H1 (cell line): ENCODE measurements at regions not wholly inside any gene's neighbourhood (a gene's known extent, or its start where the extent isn't known, plus 50 kb on each side); places are given as distances from the start of the nearest gene placed in this dataset.

Experiments used
- CTCF ChIA-PET: fragments of 300-600 bp; sonication (Branson Sonifier 250); formaldehyde crosslinking; loops from one replicate; lab custom pipeline; 2021; ENCODE audit not compliant: partially characterized antibody; lab: Charles Lee
- POLR2A ChIA-PET: fragments of 300-600 bp; sonication (Branson Sonifier 250); formaldehyde crosslinking; loops from one replicate; lab custom pipeline; 2021; ENCODE audit warnings: inconsistent platforms; ENCODE audit not compliant: partially characterized antibody; lab: Charles Lee
- DNase-seq, 2 experiments: peaks; one replicate each; pipeline versions ENCODE4 v3.0.0 to v3.0.0-alpha.2; 2010 to 2022; ENCODE audit warnings: low spot score in 2 of 2, low read depth in 1 of 2, mixed read lengths in 1 of 2
- FAIRE-seq: peaks from 2 replicates; lab custom pipeline; 2011; peaks lifted over from hg19 to GRCh38; lab: Jason Lieb, UNC
- H2AFZ ChIP-seq: 2 replicates; pipeline ENCODE4 v1.8.1; 2012; ENCODE audit warnings: low read length, inconsistent platforms
- H2AK5ac ChIP-seq: 2 replicates; pipeline ENCODE4 v1.6.1; 2013; ENCODE audit warnings: low read depth, low read length
- H2BK120ac ChIP-seq: replicated peaks from 2 replicates; pipeline ENCODE3; 2013; ENCODE audit warnings: low read depth, low read length, inconsistent platforms
- H2BK12ac ChIP-seq: 2 replicates; pipeline ENCODE4 v1.6.1; 2013; ENCODE audit warnings: low read depth, low read length
- H2BK15ac ChIP-seq: 2 replicates; pipeline ENCODE4 v1.6.1; 2013; ENCODE audit warnings: low read length
- H2BK20ac ChIP-seq: 2 replicates; pipeline ENCODE4 v1.6.1; 2013; ENCODE audit warnings: low read length
- H2BK5ac ChIP-seq: 2 replicates; pipeline ENCODE4 v1.6.1; 2013; ENCODE audit warnings: low read depth, low read length
- H3K14ac ChIP-seq: 2 replicates; pipeline ENCODE4 v1.6.1; 2013; ENCODE audit warnings: inconsistent platforms; ENCODE audit not compliant: insufficient read length
- H3K18ac ChIP-seq: 2 replicates; pipeline ENCODE4 v1.6.1; 2013; ENCODE audit warnings: low read length; ENCODE audit errors: extremely low read depth
- H3K23ac ChIP-seq: 2 replicates; pipeline ENCODE4 v1.6.1; 2013; ENCODE audit warnings: inconsistent platforms; ENCODE audit not compliant: insufficient read length
- H3K23me2 ChIP-seq: 2 replicates; pipeline ENCODE4 v1.6.1; 2013; ENCODE audit warnings: low read depth, low read length
- H3K27ac ChIP-seq: 2 replicates; pipeline ENCODE4 v1.6.1; 2011; ENCODE audit warnings: low read depth, low read length, inconsistent platforms
- H3K27me3 ChIP-seq, 4 experiments: replicated peaks in 1 of 4; 1 replicate in 1 of 4; 2 replicates in 3 of 4; pipeline versions ENCODE4 v1.6.1 to v1.8.1; 2011 to 2013; ENCODE audit warnings: low read length in 3 of 4, mild to moderate bottlenecking in 3 of 4, inconsistent platforms in 2 of 4, mixed read lengths in 2 of 4, moderate library complexity in 1 of 4; ENCODE audit not compliant: control insufficient read depth in 3 of 4, insufficient read depth in 3 of 4; ENCODE audit errors: extremely low read depth in 1 of 4
- H3K36me3 ChIP-seq, 4 experiments: 2 replicates each; pipeline versions ENCODE4 v1.6.1 to v1.8.1; 2011 to 2013; ENCODE audit warnings: mild to moderate bottlenecking in 4 of 4, low read length in 3 of 4, moderate library complexity in 2 of 4, control low read depth in 1 of 4, inconsistent platforms in 1 of 4; ENCODE audit not compliant: insufficient read depth in 4 of 4, control insufficient read depth in 2 of 4
- H3K4ac ChIP-seq: replicated peaks from 2 replicates; pipeline ENCODE3; 2013; ENCODE audit warnings: low read length, low read depth, mixed read lengths, inconsistent platforms; ENCODE audit not compliant: insufficient read length
- H3K4me1 ChIP-seq, 4 experiments: replicated peaks in 1 of 4; 1 replicate in 1 of 4; 2 replicates in 3 of 4; pipeline versions ENCODE4 v1.6.1 to v1.8.1; 2011 to 2013; ENCODE audit warnings: low read length in 3 of 4, inconsistent platforms in 2 of 4, mixed read lengths in 1 of 4; ENCODE audit not compliant: insufficient read depth in 4 of 4, control insufficient read depth in 3 of 4
- H3K4me2 ChIP-seq, 2 experiments: 2 replicates each; pipeline versions ENCODE4 v1.6.1 to v1.8.1; 2011 to 2013; ENCODE audit warnings: low read depth in 2 of 2, low read length in 2 of 2, control low read depth in 1 of 2, inconsistent platforms in 1 of 2, mild to moderate bottlenecking in 1 of 2; ENCODE audit not compliant: insufficient read depth in 1 of 2
- H3K4me3 ChIP-seq, 4 experiments: fragments of 200-600, 300-600 bp in 1 of 4; sonication (generic), shearing (Covaris generic), sonication (Bioruptor Twin) in 1 of 4; 2 replicates each; pipeline versions ENCODE4 v1.5.1 to v1.8.1; 2011 to 2016; ENCODE audit warnings: low read length in 4 of 4, low read depth in 3 of 4, control low read depth in 2 of 4, inconsistent platforms in 2 of 4, mild to moderate bottlenecking in 2 of 4, mixed read lengths in 1 of 4, moderate library complexity in 1 of 4; ENCODE audit not compliant: insufficient read depth in 2 of 4; ENCODE audit errors: extremely low read depth in 1 of 4
- H3K56ac ChIP-seq: replicated peaks from 2 replicates; pipeline ENCODE3; 2013; ENCODE audit warnings: low read depth, mild to moderate bottlenecking, mixed read lengths, low read length, inconsistent platforms; ENCODE audit not compliant: insufficient read length
- H3K79me1 ChIP-seq: 2 replicates; pipeline ENCODE4 v1.6.1; 2013; ENCODE audit warnings: low read depth, low read length, control low read depth
- H3K79me2 ChIP-seq, 2 experiments: 2 replicates each; pipeline versions ENCODE4 v1.6.1 to v1.8.1; 2012 to 2013; ENCODE audit warnings: low read length in 2 of 2, mild to moderate bottlenecking in 2 of 2, inconsistent platforms in 1 of 2; ENCODE audit not compliant: insufficient read depth in 2 of 2, control insufficient read depth in 1 of 2
- H3K9ac ChIP-seq, 4 experiments: replicated peaks in 1 of 4; 1 replicate in 1 of 4; 2 replicates in 3 of 4; pipeline versions ENCODE4 v1.6.1 to v1.8.1; 2011 to 2013; ENCODE audit warnings: low read depth in 3 of 4, low read length in 3 of 4, control low read depth in 2 of 4, mild to moderate bottlenecking in 2 of 4, moderate library complexity in 2 of 4, inconsistent platforms in 1 of 4; ENCODE audit errors: extremely low read depth in 1 of 4
- H3K9me3 ChIP-seq, 2 experiments: 2 replicates each; pipeline versions ENCODE4 v1.6.1 to v1.8.1; 2012 to 2013; ENCODE audit warnings: mild to moderate bottlenecking in 2 of 2, moderate library complexity in 2 of 2, control low read depth in 1 of 2, inconsistent platforms in 1 of 2, low read depth in 1 of 2, low read length in 1 of 2, mixed read lengths in 1 of 2; ENCODE audit not compliant: insufficient read depth in 2 of 2
- H4K20me1 ChIP-seq, 2 experiments: replicated peaks in 1 of 2; 2 replicates each; pipeline versions ENCODE3 to v1.8.1; 2011 to 2013; ENCODE audit warnings: inconsistent platforms in 2 of 2, low read length in 2 of 2, mild to moderate bottlenecking in 1 of 2; ENCODE audit not compliant: insufficient read depth in 2 of 2, control insufficient read depth in 1 of 2
- H4K5ac ChIP-seq: 2 replicates; pipeline ENCODE4 v1.6.1; 2013; ENCODE audit warnings: low read length, low read depth, mixed read lengths, inconsistent platforms; ENCODE audit not compliant: insufficient read length
- H4K8ac ChIP-seq: 2 replicates; pipeline ENCODE4 v1.8.0; 2013; ENCODE audit warnings: mild to moderate bottlenecking, moderate library complexity, low read length, inconsistent platforms; ENCODE audit not compliant: insufficient read depth; ENCODE audit errors: extremely low read depth
- H4K91ac ChIP-seq: replicated peaks from 2 replicates; pipeline ENCODE3; 2013; ENCODE audit warnings: low read length, mixed read lengths, inconsistent platforms; ENCODE audit not compliant: insufficient read length
- SP4 ChIP-seq: IDR thresholded peaks from 2 replicates; pipeline ENCODE4 v1.6.1; 2012; ENCODE audit warnings: low read length, inconsistent platforms
- YY1 ChIP-seq: IDR thresholded peaks from 2 replicates; pipeline ENCODE4 v1.6.1; 2011; ENCODE audit warnings: low read depth, mild to moderate bottlenecking, low read length
- WGBS, 2 experiments: shearing (Covaris generic) in 1 of 2; methylation state at CpG; one replicate each; pipeline versions ENCODE4 v1.1.6 to v1.1.7; 2013 to 2015; ENCODE audit warnings: low lambda C conversion rate in 2 of 2, mixed read lengths in 2 of 2, inconsistent platforms in 1 of 2, low coverage in 1 of 2, missing lambda C conversion rate in 1 of 2; ENCODE audit not compliant: insufficient replicate concordance in 2 of 2, insufficient coverage in 1 of 2, insufficient read length in 1 of 2; ENCODE audit errors: extremely low coverage in 1 of 2, missing lambda C conversion rate in 1 of 2; 5-methylcytosine and 5-hydroxymethylcytosine counted together

GRCh38 chr7:91408388-91409154 lies 144.3 kb downstream of the FZD1 start:
- Histone ChIP-seq H2AFZ (no peak overlapping the region), H2AK5ac (no peak overlapping the region), H3K23me2 (no peaks in the 10 kb centered on the region), H2BK120ac (no peak overlapping the region), H3K27me3 (peaks cover 0 to 1% (median 0%) of the 10 kb centered on the region in 4 experiments; a peak in 1 of 7 replicates), H3K23ac (no peak overlapping the region), H2BK15ac (no peak overlapping the region), H3K4ac (no peak overlapping the region), H3K14ac (no peak overlapping the region), H3K27ac (no peak overlapping the region), H3K79me1 (no peaks in the 10 kb centered on the region), H4K8ac (no peak overlapping the region), H3K36me3 (no peaks in the 10 kb centered on the region), H3K79me2 (no peaks in the 10 kb centered on the region), H3K4me1 (no peaks in the 10 kb centered on the region), H3K4me2 (no peak overlapping the region), H3K56ac (no peak overlapping the region), H3K4me3 (no peak overlapping the region), H3K9ac (no peak overlapping the region), H4K91ac (no peak overlapping the region), H3K18ac (no peak overlapping the region), H4K20me1 (no peaks in the 10 kb centered on the region), H3K9me3 (no peaks in the 10 kb centered on the region), H2BK20ac (no peak overlapping the region), H2BK5ac (no peak overlapping the region), H4K5ac (no peak overlapping the region), H2BK12ac (no peak overlapping the region)
- FAIRE-seq (peak; percentile 19), DNase-seq (no peak)
- WGBS, 2 experiments = 90% methylated on average over 5 of the region's 5 CpGs; no CpG with 5 or more reads in 1 of the 2 experiments
- ChIA-PET CTCF (interaction anchor here (0.9 to 2.6 kb wide), 3 partner anchors 10 to 121 kb away, joined by 4 to 8 read pairs (median 7); no protein-coding TSS in a partner anchor), POLR2A (no interaction called here)
- TF ChIP-seq YY1 (no peak), SP4 (no peak)
